Hepatocyte (in vitro differentiated cells): ENCODE measurements at regions not wholly inside any gene's neighbourhood (a gene's known extent, or its start where the extent isn't known, plus 50 kb on each side); places are given as distances from the start of the nearest gene placed in this dataset.

ENCODE experiments used
- DNase-seq: peaks from one replicate; pipeline ENCODE4 v3.0.0-alpha.2; 2016; ENCODE audit warnings: low spot score
- H2AFZ ChIP-seq: fragments of 200-600 bp; sonication (generic); 2 replicates; pipeline ENCODE4 v1.6.0; 2016; ENCODE audit warnings: antibody characterized with exemption, mild to moderate bottlenecking
- H3K27ac ChIP-seq: fragments of 200-600 bp; sonication (generic); 2 replicates; pipeline ENCODE4 v1.5.1; 2016; ENCODE audit warnings: mild to moderate bottlenecking
- H3K27me3 ChIP-seq: fragments of 200-600 bp; sonication (generic); 2 replicates; pipeline ENCODE4 v1.6.1; 2016
- H3K36me3 ChIP-seq: fragments of 200-600 bp; sonication (generic); replicated peaks from 2 replicates; pipeline ENCODE4 v1.5.1; 2016; ENCODE audit warnings: low read depth; ENCODE audit not compliant: insufficient read depth
- H3K4me1 ChIP-seq: fragments of 200-600 bp; sonication (generic); 2 replicates; pipeline ENCODE4 v1.5.1; 2016; ENCODE audit warnings: mild to moderate bottlenecking, moderate library complexity; ENCODE audit not compliant: insufficient read depth
- H3K4me2 ChIP-seq: fragments of 200-600 bp; sonication (generic); 2 replicates; pipeline ENCODE4 v1.6.0; 2016
- H3K4me3 ChIP-seq: fragments of 200-600 bp; sonication (generic); 2 replicates; pipeline ENCODE4 v1.5.1; 2016; ENCODE audit warnings: mild to moderate bottlenecking
- H3K79me2 ChIP-seq: fragments of 200-600 bp; sonication (generic); 2 replicates; pipeline ENCODE4 v1.6.0; 2017; ENCODE audit warnings: mild to moderate bottlenecking
- H3K9me2 ChIP-seq: fragments of 200-600 bp; sonication (generic); replicated peaks from 2 replicates; pipeline ENCODE4 v1.6.0; 2017; ENCODE audit warnings: mild to moderate bottlenecking; ENCODE audit not compliant: insufficient read depth
- H3K9me3 ChIP-seq: fragments of 200-600 bp; sonication (generic); 2 replicates; pipeline ENCODE4 v1.5.1; 2016; ENCODE audit warnings: low read depth, mild to moderate bottlenecking
- H4K20me1 ChIP-seq: fragments of 200-600 bp; sonication (generic); 2 replicates; pipeline ENCODE4 v1.6.0; 2016; ENCODE audit warnings: mild to moderate bottlenecking; ENCODE audit not compliant: insufficient read depth, poor library complexity, severe bottlenecking
- CTCF ChIP-seq: fragments of 200-600 bp; sonication (generic); IDR thresholded peaks from 2 replicates; pipeline ENCODE4 v1.5.1; 2016; ENCODE audit warnings: antibody characterized with exemption, mild to moderate bottlenecking; ENCODE audit not compliant: poor library complexity
- EZH2 ChIP-seq: fragments of 200-600 bp; sonication (generic); IDR thresholded peaks from 2 replicates; pipeline ENCODE4 v1.6.1; 2016; ENCODE audit warnings: antibody characterized with exemption, mild to moderate bottlenecking, borderline replicate concordance
- EZH2phosphoT487 ChIP-seq: fragments of 200-600 bp; sonication (generic); IDR thresholded peaks from one replicate; pipeline ENCODE4 v1.6.1; 2018; ENCODE audit warnings: antibody characterized with exemption, mild to moderate bottlenecking, low read depth, moderate library complexity; ENCODE audit not compliant: unreplicated experiment, severe bottlenecking
- WGBS: methylation state at CpG from one replicate; pipeline ENCODE4 v1.1.6; 2016; ENCODE audit warnings: low lambda C conversion rate; ENCODE audit errors: missing lambda C conversion rate; 5-methylcytosine and 5-hydroxymethylcytosine counted together

GRCh38 chr19:56964410-56964920 is 123.9 kb upstream of the PEG3 start:
- no peaks in the 10 kb centered on the region for H4K20me1 ChIP-seq

GRCh38 chr19:56966225-56966696 is 125.7 kb upstream of the PEG3 start:
- Histone ChIP-seq H3K4me2 (no peak overlapping the region), H3K27ac (no peak overlapping the region), H3K9me2 (no peaks in the 10 kb centered on the region), H3K4me3 (no peak overlapping the region), H3K9me3 (no peaks in the 10 kb centered on the region), H3K27me3 (no peaks in the 10 kb centered on the region), H4K20me1 (no peaks in the 10 kb centered on the region), H3K4me1 (no peaks in the 10 kb centered on the region), H3K36me3 (no peaks in the 10 kb centered on the region), H2AFZ (no peak overlapping the region), H3K79me2 (no peaks in the 10 kb centered on the region)
- TF ChIP-seq EZH2 = no peak
- no peak for TF ChIP-seq CTCF
- no peak for TF ChIP-seq EZH2phosphoT487
- DNase-seq = no peak
- WGBS = 82% methylated on average over 17 of the region's 17 CpGs

More at GRCh38 chr19:56964410-56964920, 123.9 kb upstream of the PEG3 start:
- TF ChIP-seq EZH2phosphoT487 = no peak
- no peak for TF ChIP-seq CTCF
- TF ChIP-seq EZH2 = no peak
- no peak for DNase-seq
- no peaks in the 10 kb centered on the region for H3K27me3 ChIP-seq
- no peaks in the 10 kb centered on the region for H3K9me2 ChIP-seq
- H3K9me3 ChIP-seq = no peaks in the 10 kb centered on the region
- H3K4me3 ChIP-seq = no peak overlapping the region
- no peak overlapping the region for H3K27ac ChIP-seq
- no peaks in the 10 kb centered on the region for H3K4me1 ChIP-seq
- WGBS = 81% methylated on average over 8 of the region's 8 CpGs
- no peak overlapping the region for H3K4me2 ChIP-seq
- H3K79me2 ChIP-seq = no peaks in the 10 kb centered on the region
- H2AFZ ChIP-seq = no peak overlapping the region
- H3K36me3 ChIP-seq = no peaks in the 10 kb centered on the region

GRCh38 chr19:56966697-56967299 is 126.3 kb upstream of the PEG3 start:
- Histone ChIP-seq H3K9me3 (no peaks in the 10 kb centered on the region), H3K27me3 (no peaks in the 10 kb centered on the region), H3K27ac (no peak overlapping the region), H3K4me3 (no peak overlapping the region), H3K4me1 (no peaks in the 10 kb centered on the region), H2AFZ (no peak overlapping the region), H3K79me2 (no peaks in the 10 kb centered on the region), H3K9me2 (no peaks in the 10 kb centered on the region), H3K4me2 (no peak overlapping the region), H4K20me1 (no peaks in the 10 kb centered on the region), H3K36me3 (no peaks in the 10 kb centered on the region)
- WGBS = 76% methylated on average over 13 of the region's 13 CpGs
- no peak for DNase-seq
- TF ChIP-seq EZH2phosphoT487 (no peak), EZH2 (no peak), CTCF (no peak)
